Testis (tissue), 2 donors: ENCODE measurements at regions not wholly inside any gene's neighbourhood (a gene's known extent, or its start where the extent isn't known, plus 50 kb on each side); places are given as distances from the start of the nearest gene placed in this dataset.

ENCODE experiments used
- CTCF ChIP-seq, 3 experiments: fragments of 450-650 bp in 2 of 3; fragments of 200-600 bp in 1 of 3; sonication (generic) in 1 of 3; IDR thresholded peaks; one replicate each; pipeline ENCODE4 v1.5.1; 2016 to 2019; ENCODE audit warnings: antibody characterized with exemption in 3 of 3, mild to moderate bottlenecking in 2 of 3, moderate library complexity in 1 of 3
- POLR2A ChIP-seq: fragments of 450-650 bp; IDR thresholded peaks from one replicate; pipeline ENCODE4 v1.6.1; 2017; ENCODE audit warnings: antibody characterized with exemption, mild to moderate bottlenecking, moderate library complexity

GRCh38 chr15:97482521-97482920 lies 478.0 kb upstream of the ARRDC4 start:
- no peak for TF ChIP-seq CTCF (IDR thresholded peaks at IDR 0.05)
- TF ChIP-seq POLR2A: no peak
